ENCODE measurements at regions not wholly inside any gene's neighbourhood (a gene's known extent, or its start where the extent isn't known, plus 50 kb on each side); places are given as distances from the start of the nearest gene placed in this dataset.

DNA sequence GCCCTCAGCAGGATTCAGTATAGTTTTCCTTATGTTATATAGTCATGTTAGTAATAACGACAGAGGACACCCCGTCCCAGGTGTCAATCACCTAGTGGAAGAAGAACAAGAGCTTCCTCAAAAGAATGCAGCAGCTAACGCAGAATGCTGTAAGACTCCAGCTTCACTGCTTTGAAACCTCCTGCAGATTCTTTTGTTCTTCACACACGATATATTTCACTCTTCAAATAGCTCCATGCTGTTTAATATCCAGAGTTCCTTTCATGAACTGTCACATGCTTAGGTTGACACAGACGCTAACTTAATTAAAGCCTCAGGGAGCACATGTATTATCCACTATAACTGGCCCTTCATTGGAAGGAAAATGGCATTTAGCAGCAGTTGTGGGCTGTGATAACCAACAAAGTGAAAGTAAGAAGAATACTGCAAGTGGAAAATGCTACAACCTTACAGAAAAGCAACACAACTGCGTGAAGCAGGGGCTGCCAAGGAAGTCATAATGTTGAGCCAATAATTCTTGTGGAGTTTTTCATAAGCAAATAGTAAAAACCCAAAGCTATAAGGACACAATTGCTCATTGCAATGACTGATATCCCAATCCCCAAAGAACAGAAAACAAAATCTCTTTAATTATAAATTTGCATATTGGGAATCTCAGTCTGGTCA lies 387.5 kb downstream of the PLK2 start:
- Histone ChIP-seq H4K20me1 (no peaks in the 10 kb centered on the region), H3K9ac (no peak overlapping the region), H3K4me1 (no peaks in the 10 kb centered on the region), H3K9me3 (peaks cover 11% of the 10 kb centered on the region; the same call in 1 of the 2 replicates), H3K27me3 (no peaks in the 10 kb centered on the region), H3K4me3 (no peak overlapping the region), H3K4me2 (no peak overlapping the region), H3K36me3 (no peaks in the 10 kb centered on the region), H3K27ac (no peak overlapping the region)
- no peak for TF ChIP-seq Cebpa-rat (IDR thresholded peaks at IDR 0.05)

DNA sequence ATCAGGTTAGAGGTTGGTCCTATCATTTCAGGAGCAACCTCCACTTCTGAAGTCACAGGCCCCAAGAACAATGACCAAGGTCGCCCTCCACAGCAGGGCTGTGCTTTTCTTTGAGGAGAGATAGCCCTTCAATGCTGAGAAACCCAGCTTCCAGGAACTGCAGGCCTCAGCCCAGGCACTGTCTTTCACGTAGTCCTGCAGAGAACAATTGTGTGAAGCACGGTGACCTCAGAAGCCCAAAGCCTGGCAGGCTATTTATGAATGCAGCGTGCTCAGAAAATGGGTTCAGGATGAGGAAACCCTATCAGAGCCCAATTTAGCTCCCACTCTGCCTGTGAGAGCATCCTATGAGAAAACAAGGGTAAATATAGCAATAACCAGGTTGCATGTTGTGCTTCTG lies 388.3 kb downstream of the PLK2 start:
- Histone ChIP-seq H3K9ac (no peak overlapping the region), H3K4me2 (no peak overlapping the region), H3K9me3 (peaks cover 11% of the 10 kb centered on the region; the same call in 1 of the 2 replicates), H4K20me1 (no peaks in the 10 kb centered on the region), H3K36me3 (no peaks in the 10 kb centered on the region), H3K4me1 (peaks cover 5% of the 10 kb centered on the region), H3K27ac (no peak overlapping the region), H3K27me3 (no peaks in the 10 kb centered on the region), H3K4me3 (no peak overlapping the region)
- no peak for TF ChIP-seq Cebpa-rat (IDR thresholded peaks at IDR 0.05)

DNA sequence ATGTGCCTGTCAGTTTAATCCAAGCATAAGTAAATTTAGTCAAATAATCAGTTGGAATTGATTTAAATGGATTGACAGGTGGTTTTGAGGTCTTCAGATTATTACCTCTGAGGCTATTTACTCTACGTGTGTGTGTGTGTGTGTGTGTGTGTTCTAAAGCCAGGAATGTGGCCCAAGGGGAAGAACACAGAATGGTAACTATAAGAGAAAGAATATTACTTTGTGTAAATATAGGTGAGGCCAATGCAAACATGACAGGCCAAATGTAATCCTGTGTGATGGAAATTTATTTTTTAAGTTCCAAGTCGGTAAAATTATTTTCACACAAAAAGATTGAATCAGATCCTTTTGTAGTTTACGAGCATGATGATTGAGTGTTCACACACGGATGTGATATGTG lies 390.0 kb downstream of the PLK2 start:
- H3K36me3 ChIP-seq, result no peaks in the 10 kb centered on the region
- no peak overlapping the region for H3K4me2 ChIP-seq
- no peak overlapping the region for H3K4me3 ChIP-seq
- TF ChIP-seq Cebpa-rat (IDR thresholded peaks at IDR 0.05), result no peak
- peaks cover 11% of the 10 kb centered on the region; the same call in 1 of the 2 replicates for H3K9me3 ChIP-seq
- peaks cover 7% of the 10 kb centered on the region for H3K4me1 ChIP-seq
- H4K20me1 ChIP-seq, result no peaks in the 10 kb centered on the region
- no peak overlapping the region for H3K27ac ChIP-seq
- H3K9ac ChIP-seq, result no peak overlapping the region
- H3K27me3 ChIP-seq, result no peaks in the 10 kb centered on the region

DNA sequence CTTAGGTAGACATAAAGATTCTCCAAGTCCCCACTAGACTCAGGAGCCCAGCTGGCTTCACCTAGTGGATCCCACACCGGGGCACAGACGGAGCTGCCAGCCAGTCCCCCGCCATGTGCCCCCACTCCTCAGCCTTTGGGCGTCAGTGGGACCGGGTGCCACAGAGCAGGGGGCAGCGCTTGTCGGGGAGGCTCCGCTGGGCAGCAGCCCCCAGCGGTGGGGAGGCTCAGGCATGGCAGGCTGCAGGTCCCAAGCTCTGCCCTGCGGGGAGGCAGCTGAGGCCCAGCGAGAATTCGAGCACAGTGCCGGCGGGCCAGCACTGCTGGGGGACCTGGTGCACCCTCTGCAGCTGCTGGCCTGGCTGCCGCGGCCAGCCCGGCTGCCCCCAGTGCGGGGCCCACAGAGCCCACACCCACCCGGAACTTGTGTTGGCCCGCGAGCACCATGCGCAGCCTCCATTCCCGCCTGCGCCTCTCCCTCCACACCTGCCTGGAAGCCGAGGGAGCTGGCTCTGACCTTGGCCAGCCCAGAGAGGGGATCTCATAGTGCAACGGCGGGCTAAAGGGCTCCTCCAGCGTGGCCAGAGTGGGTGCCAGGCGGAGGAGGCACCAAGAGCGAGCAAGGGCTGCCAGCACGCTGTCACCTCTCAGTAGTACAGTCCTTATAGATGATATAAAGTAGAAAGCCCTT lies 390.7 kb downstream of the PLK2 start:
- H3K4me2 ChIP-seq, result no peak overlapping the region
- no peak overlapping the region for H3K4me3 ChIP-seq
- no peaks in the 10 kb centered on the region for H4K20me1 ChIP-seq
- peaks cover 7% of the 10 kb centered on the region for H3K4me1 ChIP-seq
- TF ChIP-seq Cebpa-rat (IDR thresholded peaks at IDR 0.05), result no peak
- H3K27ac ChIP-seq, result no peak overlapping the region
- H3K9me3 ChIP-seq, result peaks cover 11% of the 10 kb centered on the region; the same call in 1 of the 2 replicates
- no peaks in the 10 kb centered on the region for H3K36me3 ChIP-seq
- no peaks in the 10 kb centered on the region for H3K27me3 ChIP-seq
- no peak overlapping the region for H3K9ac ChIP-seq

DNA sequence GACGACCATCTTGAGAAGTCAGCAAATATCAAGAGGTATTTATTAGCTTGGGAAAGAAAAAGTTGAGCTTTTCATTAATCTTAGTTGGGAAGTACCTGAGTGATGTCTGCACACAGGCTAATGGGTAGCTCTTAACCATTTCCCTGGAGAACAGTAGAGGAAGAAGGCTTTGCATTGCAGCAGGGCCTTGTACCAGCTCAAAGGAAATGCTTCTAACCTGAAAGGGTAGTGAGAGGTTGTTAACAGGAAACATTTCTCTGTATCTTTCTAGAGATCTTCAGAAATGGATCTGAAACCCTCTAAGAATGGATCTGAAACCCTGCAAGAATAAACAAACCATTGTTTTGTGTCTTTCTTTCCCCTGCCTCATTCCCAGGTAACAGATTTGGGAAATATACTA lies 393.3 kb downstream of the PLK2 start:
- Histone ChIP-seq H4K20me1 (no peaks in the 10 kb centered on the region), H3K4me1 (peaks cover 7% of the 10 kb centered on the region), H3K9ac (no peak overlapping the region), H3K27me3 (no peaks in the 10 kb centered on the region), H3K36me3 (no peaks in the 10 kb centered on the region), H3K4me2 (no peak overlapping the region), H3K27ac (no peak overlapping the region), H3K4me3 (no peak overlapping the region), H3K9me3 (peaks cover 11% of the 10 kb centered on the region; the same call in 1 of the 2 replicates)
- TF ChIP-seq Cebpa-rat (IDR thresholded peaks at IDR 0.05), result no peak

DNA sequence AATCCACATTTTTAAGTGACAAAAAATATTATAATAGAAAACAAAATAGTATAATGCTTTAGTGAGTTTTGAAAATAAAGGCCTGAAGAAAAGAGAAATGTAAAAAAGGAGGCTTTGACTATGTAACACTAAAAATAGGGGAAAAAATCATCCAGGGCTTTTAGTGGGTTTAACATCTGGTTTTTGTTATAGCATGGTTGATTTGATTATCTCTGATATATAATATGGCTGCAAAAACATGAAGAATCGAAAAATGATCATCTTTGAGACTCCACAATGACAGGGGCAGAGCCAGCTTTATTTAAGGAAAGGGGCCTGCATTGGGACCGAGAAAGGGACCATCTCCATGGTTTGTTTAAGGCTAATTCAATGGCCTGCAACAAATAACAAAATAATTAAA lies 393.8 kb downstream of the PLK2 start:
- TF ChIP-seq Cebpa-rat (IDR thresholded peaks at IDR 0.05), result no peak
- H3K4me2 ChIP-seq, result no peak overlapping the region

DNA sequence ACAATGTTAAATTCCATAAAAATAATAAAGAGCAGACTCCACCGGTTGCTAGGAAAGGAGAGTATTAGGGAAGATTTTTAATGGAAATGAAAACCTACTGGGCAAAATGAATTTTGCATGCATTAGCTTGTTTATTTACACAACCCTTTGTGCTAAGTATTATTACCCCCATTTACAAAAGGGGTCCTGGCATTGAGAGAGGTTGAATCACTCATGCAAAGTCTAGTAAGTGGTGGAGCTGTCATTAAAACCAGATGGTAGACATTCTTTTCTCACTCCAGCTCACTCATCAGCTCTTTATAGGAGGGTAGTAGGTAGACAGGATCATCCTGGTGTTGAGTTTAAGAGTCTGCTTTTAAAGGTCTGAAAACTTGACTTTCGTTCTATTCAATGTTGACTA lies 395.1 kb downstream of the PLK2 start:
- Histone ChIP-seq H3K9me3 (peaks cover 11% of the 10 kb centered on the region; the same call in 1 of the 2 replicates), H3K9ac (no peak overlapping the region)

More for the DNA sequence above, 393.8 kb downstream of the PLK2 start:
- Histone ChIP-seq H3K9me3 (peaks cover 11% of the 10 kb centered on the region; the same call in 1 of the 2 replicates), H3K9ac (no peak overlapping the region), H3K27me3 (no peaks in the 10 kb centered on the region), H3K27ac (no peak overlapping the region), H4K20me1 (no peaks in the 10 kb centered on the region), H3K36me3 (no peaks in the 10 kb centered on the region), H3K4me1 (peaks cover 7% of the 10 kb centered on the region), H3K4me3 (no peak overlapping the region)

DNA sequence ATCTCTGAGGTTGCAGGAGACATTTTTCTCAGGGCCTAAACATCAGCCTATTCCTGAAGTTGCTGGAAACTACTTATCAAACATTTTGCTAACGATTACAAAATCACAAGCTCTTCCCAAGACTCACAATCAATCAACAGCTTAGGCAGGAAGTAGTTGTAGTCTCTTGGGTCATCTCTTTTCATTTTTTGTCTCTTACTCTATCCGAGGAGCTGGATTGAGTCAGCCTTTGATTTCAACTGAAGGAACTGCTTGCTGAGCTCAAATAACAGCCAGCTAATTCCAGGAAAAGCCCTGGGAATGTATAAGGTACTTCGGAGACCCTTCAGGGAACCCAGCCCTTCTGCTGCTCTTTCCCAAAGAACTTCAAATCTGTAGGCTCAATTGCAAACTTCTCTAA lies 398.9 kb downstream of the PLK2 start:
- Histone ChIP-seq H3K9ac (no peak overlapping the region), H3K36me3 (no peaks in the 10 kb centered on the region), H3K27me3 (no peaks in the 10 kb centered on the region), H3K4me2 (no peak overlapping the region), H3K4me3 (no peak overlapping the region), H3K27ac (no peak overlapping the region), H3K9me3 (peaks cover 5% of the 10 kb centered on the region; the same call in 1 of the 2 replicates), H4K20me1 (no peaks in the 10 kb centered on the region), H3K4me1 (no peaks in the 10 kb centered on the region)
- TF ChIP-seq Cebpa-rat (IDR thresholded peaks at IDR 0.05), result no peak

More for the DNA sequence above, 395.1 kb downstream of the PLK2 start:
- Histone ChIP-seq H3K4me3 (no peak overlapping the region), H3K36me3 (no peaks in the 10 kb centered on the region), H3K4me2 (no peak overlapping the region), H4K20me1 (no peaks in the 10 kb centered on the region), H3K27me3 (no peaks in the 10 kb centered on the region), H3K27ac (no peak overlapping the region), H3K4me1 (peaks cover 7% of the 10 kb centered on the region)
- TF ChIP-seq Cebpa-rat (IDR thresholded peaks at IDR 0.05), result no peak

DNA sequence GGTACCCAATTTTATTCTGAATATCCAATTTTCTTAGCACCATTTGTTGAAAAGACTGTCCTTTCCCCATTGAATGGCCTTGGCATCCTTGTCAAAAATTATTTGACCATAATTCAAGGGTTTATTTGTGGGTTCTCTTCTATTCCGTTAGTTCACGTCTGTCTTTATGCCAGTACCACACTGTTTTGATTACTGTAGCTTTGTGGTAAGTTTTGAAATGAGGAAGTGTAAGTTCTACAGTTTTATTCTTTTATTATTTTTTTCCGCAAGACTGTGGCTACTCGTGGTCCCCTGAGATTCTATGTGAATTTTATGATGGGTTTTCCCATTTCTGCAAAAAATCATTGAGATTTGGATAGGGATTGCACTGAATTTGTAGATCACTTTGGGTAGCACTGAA lies 402.6 kb downstream of the PLK2 start:
- TF ChIP-seq Cebpa-rat (IDR thresholded peaks at IDR 0.05), result no peak
- Histone ChIP-seq H3K4me2 (no peak overlapping the region), H3K27ac (no peak overlapping the region), H4K20me1 (no peaks in the 10 kb centered on the region), H3K4me1 (no peaks in the 10 kb centered on the region), H3K4me3 (no peak overlapping the region), H3K36me3 (no peaks in the 10 kb centered on the region), H3K9me3 (peaks cover 5% of the 10 kb centered on the region; the same call in 1 of the 2 replicates), H3K9ac (no peak overlapping the region), H3K27me3 (no peaks in the 10 kb centered on the region)

DNA sequence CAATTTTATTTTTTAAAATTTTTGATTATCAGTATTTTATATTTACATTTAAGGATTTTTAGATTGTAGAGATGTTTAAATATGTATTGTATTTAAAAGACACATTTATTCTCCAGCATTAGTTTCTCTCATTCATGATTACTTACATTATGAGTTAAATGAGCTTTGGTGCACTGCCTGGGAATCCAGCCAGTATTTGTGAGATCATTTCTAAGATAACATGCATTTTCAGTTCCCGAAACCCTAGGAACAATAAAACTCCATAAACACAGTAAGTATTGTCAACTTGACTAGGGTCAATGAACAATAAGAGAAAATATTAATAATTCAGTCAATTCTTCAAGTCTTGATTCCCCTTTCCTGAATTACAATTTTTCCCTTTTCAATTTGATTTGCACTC lies 403.3 kb downstream of the PLK2 start:
- no peak overlapping the region for H3K4me3 ChIP-seq
- H3K9me3 ChIP-seq, result peaks cover 5% of the 10 kb centered on the region; the same call in 1 of the 2 replicates
- no peaks in the 10 kb centered on the region for H3K36me3 ChIP-seq
- H3K4me1 ChIP-seq, result no peaks in the 10 kb centered on the region
- no peaks in the 10 kb centered on the region for H4K20me1 ChIP-seq
- H3K27ac ChIP-seq, result no peak overlapping the region
- no peak overlapping the region for H3K9ac ChIP-seq
- H3K27me3 ChIP-seq, result no peaks in the 10 kb centered on the region
- no peak for TF ChIP-seq Cebpa-rat (IDR thresholded peaks at IDR 0.05)
- no peak overlapping the region for H3K4me2 ChIP-seq

Data from BLaER1 (cell line).